HEK293 (cell line): ENCODE measurements at regions not wholly inside any gene's neighbourhood (a gene's known extent, or its start where the extent isn't known, plus 50 kb on each side); places are given as distances from the start of the nearest gene placed in this dataset.

Experiments used
- CTCF ChIA-PET: fragments of 350-600 bp; formaldehyde crosslinking; extraction: SDS; loops from one replicate; lab custom pipeline; 2021; ENCODE audit warnings: antibody characterized with exemption; lab: Yijun Ruan, JAX
- POLR2A ChIA-PET: fragments of 300-600 bp; formaldehyde crosslinking; extraction: SDS; loops from one replicate; lab custom pipeline; 2020; ENCODE audit warnings: antibody characterized with exemption, inconsistent platforms; lab: Yijun Ruan, JAX
- H3K27ac ChIP-seq: fragments of 200-500 bp; sonication (Bioruptor generic); 2 replicates; pipeline ENCODE4 v1.5.1; 2014; ENCODE audit warnings: low read depth, low read length, control low read depth, inconsistent platforms; ENCODE audit errors: extremely low read depth
- H3K36me3 ChIP-seq, 2 experiments: fragments of 200-500 bp in 1 of 2; sonication (Bioruptor generic) in 1 of 2; 1 replicate in 1 of 2; 2 replicates in 1 of 2; pipeline ENCODE4 v1.5.1; 2014 to 2017; ENCODE audit warnings: inconsistent platforms in 2 of 2, low read length in 2 of 2; ENCODE audit not compliant: control insufficient read depth in 2 of 2, insufficient read depth in 1 of 2
- H3K4me1 ChIP-seq: fragments of 200-500 bp; sonication (Bioruptor generic); 2 replicates; pipeline ENCODE4 v1.5.1; 2014; ENCODE audit warnings: mild to moderate bottlenecking, low read length, inconsistent platforms; ENCODE audit not compliant: control insufficient read depth, insufficient read depth
- H3K4me3 ChIP-seq: 2 replicates; pipeline ENCODE4 v1.5.1; 2011; ENCODE audit warnings: low read depth, mild to moderate bottlenecking, control low read depth, low read length, moderate library complexity
- H3K9me3 ChIP-seq: fragments of 200-500 bp; sonication (Bioruptor generic); 2 replicates; pipeline ENCODE4 v1.5.1; 2014; ENCODE audit warnings: low read depth, low read length, inconsistent platforms; ENCODE audit not compliant: control insufficient read depth, insufficient read depth
- GLIS2 ChIP-seq: fragments of 450-650 bp; formaldehyde crosslinking; IDR thresholded peaks from 2 replicates; pipeline ENCODE4 v1.5.1; 2016; ENCODE audit warnings: missing biosample characterization, missing genetic modification characterization
- PATZ1 ChIP-seq: fragments of 450-650 bp; formaldehyde crosslinking; IDR thresholded peaks from 2 replicates; pipeline ENCODE4 v1.5.1; 2016; ENCODE audit warnings: missing biosample characterization, missing genetic modification characterization
- RBAK ChIP-seq: fragments of 450-650 bp; formaldehyde crosslinking; IDR thresholded peaks from 2 replicates; pipeline ENCODE4 v1.5.1; 2016; ENCODE audit warnings: missing biosample characterization, missing genetic modification characterization
- ZBTB10 ChIP-seq: fragments of 450-650 bp; formaldehyde crosslinking; IDR thresholded peaks from 2 replicates; pipeline ENCODE4 v1.5.1; 2016; ENCODE audit warnings: missing biosample characterization, missing genetic modification characterization
- ZEB2 ChIP-seq: fragments of 450-650 bp; formaldehyde crosslinking; IDR thresholded peaks from 2 replicates; pipeline ENCODE4 v1.5.1; 2016; ENCODE audit warnings: missing biosample characterization, missing genetic modification characterization
- ZNF114 ChIP-seq: fragments of 450-650 bp; formaldehyde crosslinking; IDR thresholded peaks from 2 replicates; pipeline ENCODE4 v1.5.0; 2017; ENCODE audit warnings: missing biosample characterization, missing genetic modification characterization
- ZNF121 ChIP-seq: fragments of 450-650 bp; formaldehyde crosslinking; IDR thresholded peaks from 2 replicates; pipeline ENCODE4 v1.5.1; 2016; ENCODE audit warnings: missing biosample characterization, missing genetic modification characterization
- ZNF133 ChIP-seq: fragments of 450-650 bp; formaldehyde crosslinking; IDR thresholded peaks from 2 replicates; pipeline ENCODE4 v1.5.1; 2016; ENCODE audit warnings: missing biosample characterization, missing genetic modification characterization
- ZNF148 ChIP-seq: fragments of 450-650 bp; formaldehyde crosslinking; IDR thresholded peaks from 2 replicates; pipeline ENCODE4 v1.5.0; 2017; ENCODE audit warnings: missing biosample characterization, missing genetic modification characterization, borderline replicate concordance
- ZNF214 ChIP-seq: fragments of 450-650 bp; formaldehyde crosslinking; IDR thresholded peaks from 2 replicates; pipeline ENCODE4 v1.5.1; 2017; ENCODE audit warnings: missing biosample characterization, mild to moderate bottlenecking, missing genetic modification characterization, borderline replicate concordance
- ZNF311 ChIP-seq: fragments of 450-650 bp; formaldehyde crosslinking; IDR thresholded peaks from 2 replicates; pipeline ENCODE4 v1.5.1; 2017; ENCODE audit warnings: missing biosample characterization, missing genetic modification characterization, borderline replicate concordance
- ZNF341 ChIP-seq: fragments of 450-650 bp; formaldehyde crosslinking; IDR thresholded peaks from 2 replicates; pipeline ENCODE4; 2016; ENCODE audit warnings: low read depth, missing biosample characterization, missing genetic modification characterization
- ZNF350 ChIP-seq: fragments of 450-650 bp; formaldehyde crosslinking; IDR thresholded peaks from 2 replicates; pipeline ENCODE4 v1.5.0; 2017; ENCODE audit warnings: missing biosample characterization, mild to moderate bottlenecking, missing genetic modification characterization
- ZNF362 ChIP-seq: fragments of 450-650 bp; formaldehyde crosslinking; IDR thresholded peaks from 2 replicates; pipeline ENCODE4 v1.5.1; 2016; ENCODE audit warnings: missing biosample characterization, missing genetic modification characterization
- ZNF521 ChIP-seq: fragments of 450-650 bp; formaldehyde crosslinking; IDR thresholded peaks from 2 replicates; pipeline ENCODE4 v1.5.1; 2017; ENCODE audit warnings: missing biosample characterization, mild to moderate bottlenecking, missing genetic modification characterization
- ZNF555 ChIP-seq: fragments of 450-650 bp; formaldehyde crosslinking; conservative IDR thresholded peaks from 2 replicates; pipeline ENCODE4 v1.5.1; 2017; ENCODE audit warnings: missing biosample characterization, mild to moderate bottlenecking, missing genetic modification characterization, inconsistent platforms
- ZNF558 ChIP-seq: fragments of 450-650 bp; formaldehyde crosslinking; IDR thresholded peaks from 2 replicates; pipeline ENCODE4 v1.5.1; 2016; ENCODE audit warnings: missing biosample characterization, missing genetic modification characterization
- ZNF596 ChIP-seq: fragments of 450-650 bp; IDR thresholded peaks from 2 replicates; pipeline ENCODE4 v1.5.0; 2018; ENCODE audit warnings: missing biosample characterization, mild to moderate bottlenecking, missing genetic modification characterization, moderate library complexity
- ZNF654 ChIP-seq: fragments of 450-650 bp; formaldehyde crosslinking; IDR thresholded peaks from 2 replicates; pipeline ENCODE4 v1.5.1; 2016; ENCODE audit warnings: low read depth, missing biosample characterization, missing genetic modification characterization
- ZNF707 ChIP-seq: fragments of 450-650 bp; formaldehyde crosslinking; IDR thresholded peaks from 2 replicates; pipeline ENCODE4 v1.5.1; 2016; ENCODE audit warnings: missing biosample characterization, missing genetic modification characterization
- ZNF777 ChIP-seq: fragments of 450-650 bp; formaldehyde crosslinking; IDR thresholded peaks from 2 replicates; pipeline ENCODE4 v1.5.1; 2017; ENCODE audit warnings: missing biosample characterization, missing genetic modification characterization, borderline replicate concordance

GRCh38 chr9:79145442-79145841 is 426.3 kb upstream of the TLE4 start:
- Histone ChIP-seq H3K9me3 (no peaks in the 10 kb centered on the region), H3K36me3 (no peaks in the 10 kb centered on the region), H3K4me1 (no peaks in the 10 kb centered on the region), H3K4me3 (no peak overlapping the region), H3K27ac (no peak overlapping the region)
- TF ChIP-seq ZNF121 (tag by site-specific recombination): no peak
- no peak for TF ChIP-seq RBAK
- TF ChIP-seq ZNF707 (tag by site-specific recombination): no peak
- no peak for TF ChIP-seq ZNF521 (tag by site-specific recombination)
- no peak for TF ChIP-seq ZNF341
- ChIA-PET CTCF (no interaction called here), POLR2A (no interaction called here)

- no peaks in the 10 kb centered on the region for H3K36me3 ChIP-seq
- H3K4me3 ChIP-seq: no peak overlapping the region
- no peak overlapping the region for H3K27ac ChIP-seq
- no peaks in the 10 kb centered on the region for H3K4me1 ChIP-seq
- no peaks in the 10 kb centered on the region for H3K9me3 ChIP-seq
- no peak for TF ChIP-seq ZNF596 (tag by site-specific recombination)
- TF ChIP-seq ZNF133: no peak
- TF ChIP-seq ZEB2: no peak
- TF ChIP-seq ZNF350 (tag by site-specific recombination): no peak
- no peak for TF ChIP-seq ZNF558 (tag by site-specific recombination)
- TF ChIP-seq ZNF311: no peak
- TF ChIP-seq ZNF654 (tag by site-specific recombination): no peak
- TF ChIP-seq ZNF148 (tag by site-specific recombination): no peak
- TF ChIP-seq PATZ1: no peak
- no peak for TF ChIP-seq ZNF214 (tag by site-specific recombination)
- TF ChIP-seq ZBTB10 (tag by site-specific recombination): no peak
- TF ChIP-seq ZNF121 (tag by site-specific recombination): no peak
- TF ChIP-seq ZNF555 (tag by site-specific recombination): no peak
- TF ChIP-seq GLIS2: no peak
- TF ChIP-seq ZNF777 (tag by site-specific recombination): no peak
- no peak for TF ChIP-seq ZNF362 (tag by site-specific recombination)
- no peak for TF ChIP-seq ZNF114 (tag by site-specific recombination)
- POLR2A ChIA-PET: no interaction called here
- CTCF ChIA-PET: no interaction called here
Observed at GRCh38 chr9:79149585-79149984, 422.2 kb upstream of the TLE4 start.
